IMR-90 (cell line): ENCODE measurements at regions not wholly inside any gene's neighbourhood (a gene's known extent, or its start where the extent isn't known, plus 50 kb on each side); places are given as distances from the start of the nearest gene placed in this dataset.

Experiments used
- ATAC-seq: fragments of 200-7000 bp; cut with Tn5 transposase; 2 replicates; pipeline ENCODE4 v1.9.1; 2020; ENCODE audit warnings: low read depth, mild to moderate bottlenecking, moderate library complexity
- BruUV-seq: library from RNA; stranded (reverse); fragments of 400-500 nt; replicated peaks from 2 replicates; lab custom pipeline; 2021; lab: Mats Ljungman, UMichigan
- CTCF ChIA-PET: fragments of 300-600 bp; formaldehyde crosslinking; extraction: SDS; loops from one replicate; lab custom pipeline; 2021; ENCODE audit warnings: antibody characterized with exemption; lab: Yijun Ruan, JAX
- POLR2A ChIA-PET: fragments of 300-600 bp; sonication (Branson Sonifier 250); formaldehyde crosslinking; loops from one replicate; lab custom pipeline; 2022; ENCODE audit warnings: antibody characterized with exemption; ENCODE audit not compliant: unreplicated experiment; lab: Charles Lee
- DNase-seq: peaks from one replicate; pipeline ENCODE4 v3.0.0; 2013
- H2AFZ ChIP-seq: replicated peaks from 2 replicates; pipeline ENCODE3; 2013; ENCODE audit warnings: low read length, mild to moderate bottlenecking; ENCODE audit not compliant: poor library complexity
- H2AK5ac ChIP-seq: 2 replicates; pipeline ENCODE4 v1.6.1; 2013; ENCODE audit warnings: low read depth, low read length, inconsistent platforms
- H2AK9ac ChIP-seq: replicated peaks from 2 replicates; pipeline ENCODE3; 2013; ENCODE audit warnings: mild to moderate bottlenecking, low read depth, low read length, moderate library complexity; ENCODE audit not compliant: poor library complexity
- H2BK120ac ChIP-seq: 2 replicates; pipeline ENCODE4 v1.6.1; 2013; ENCODE audit warnings: low read depth, low read length, inconsistent platforms
- H2BK15ac ChIP-seq: 3 replicates; pipeline ENCODE4 v1.6.1; 2013; ENCODE audit warnings: low read depth, low read length, inconsistent platforms
- H2BK20ac ChIP-seq: 2 replicates; pipeline ENCODE4 v1.6.1; 2013; ENCODE audit warnings: low read depth, mild to moderate bottlenecking, inconsistent platforms, low read length, moderate library complexity
- H2BK5ac ChIP-seq: 2 replicates; pipeline ENCODE4 v1.6.1; 2013; ENCODE audit warnings: mild to moderate bottlenecking, low read depth, low read length, inconsistent platforms; ENCODE audit not compliant: poor library complexity, severe bottlenecking
- H3K14ac ChIP-seq: replicated peaks from 2 replicates; pipeline ENCODE4 v1.6.1; 2013; ENCODE audit warnings: low read depth, low read length, inconsistent platforms
- H3K18ac ChIP-seq: 2 replicates; pipeline ENCODE4 v1.6.1; 2013; ENCODE audit warnings: low read depth, low read length, control low read depth
- H3K23ac ChIP-seq: 2 replicates; pipeline ENCODE4 v1.6.1; 2013; ENCODE audit warnings: low read depth, low read length, inconsistent platforms
- H3K27ac ChIP-seq: 2 replicates; pipeline ENCODE4 v1.5.1; 2013; ENCODE audit warnings: mild to moderate bottlenecking, control low read depth, low read length; ENCODE audit not compliant: insufficient read depth
- H3K27me3 ChIP-seq: 2 replicates; pipeline ENCODE4 v1.6.1; 2013; ENCODE audit warnings: low read length; ENCODE audit not compliant: control insufficient read depth, insufficient read depth
- H3K36me3 ChIP-seq: 2 replicates; pipeline ENCODE4 v1.6.1; 2013; ENCODE audit warnings: low read length, mixed read lengths; ENCODE audit not compliant: control insufficient read depth, insufficient read depth
- H3K4ac ChIP-seq: 2 replicates; pipeline ENCODE4 v1.6.1; 2013; ENCODE audit warnings: low read depth, low read length, inconsistent platforms
- H3K4me1 ChIP-seq: 2 replicates; pipeline ENCODE4 v1.6.1; 2013; ENCODE audit warnings: low read length, mixed read lengths; ENCODE audit not compliant: control insufficient read depth, insufficient read depth
- H3K4me2 ChIP-seq: 2 replicates; pipeline ENCODE4 v1.6.1; 2013; ENCODE audit warnings: low read depth, mild to moderate bottlenecking, control low read depth, low read length, moderate library complexity
- H3K4me3 ChIP-seq: 2 replicates; pipeline ENCODE4 v1.5.1; 2013; ENCODE audit warnings: low read depth, mild to moderate bottlenecking, control low read depth, low read length, moderate library complexity; ENCODE audit not compliant: insufficient read depth
- H3K56ac ChIP-seq: 2 replicates; pipeline ENCODE4 v1.6.1; 2013; ENCODE audit warnings: low read length, inconsistent platforms; ENCODE audit not compliant: insufficient read depth; ENCODE audit errors: extremely low read depth
- H3K79me1 ChIP-seq, 2 experiments: 2 replicates each; pipeline ENCODE4 v1.6.1; 2013; ENCODE audit warnings: low read length in 2 of 2, inconsistent platforms in 1 of 2, low read depth in 1 of 2
- H3K9ac ChIP-seq: 2 replicates; pipeline ENCODE4 v1.6.1; 2013; ENCODE audit warnings: low read depth, low read length, control low read depth
- H3K9me1 ChIP-seq: 2 replicates; pipeline ENCODE4 v1.6.1; 2013; ENCODE audit warnings: low read length, inconsistent platforms; ENCODE audit not compliant: insufficient read depth
- H3K9me3 ChIP-seq: 2 replicates; pipeline ENCODE4 v1.6.1; 2013; ENCODE audit warnings: low read length; ENCODE audit not compliant: control insufficient read depth, insufficient read depth
- H4K20me1 ChIP-seq: 2 replicates; pipeline ENCODE4 v1.6.1; 2013; ENCODE audit warnings: low read length, inconsistent platforms; ENCODE audit not compliant: insufficient read depth
- H4K5ac ChIP-seq: 2 replicates; pipeline ENCODE4 v1.6.1; 2013; ENCODE audit warnings: mild to moderate bottlenecking, low read depth, low read length, control low read depth
- H4K8ac ChIP-seq, 2 experiments: 2 replicates each; pipeline ENCODE4 v1.6.1; 2013; ENCODE audit warnings: low read depth in 2 of 2, low read length in 2 of 2, control low read depth in 1 of 2, inconsistent platforms in 1 of 2
- H4K91ac ChIP-seq: 2 replicates; pipeline ENCODE4 v1.6.1; 2013; ENCODE audit warnings: low read depth, low read length, inconsistent platforms; ENCODE audit not compliant: insufficient read depth
- BHLHE40 ChIP-seq: fragments of 150-350 bp; IDR thresholded peaks from 2 replicates; pipeline ENCODE4 v1.6.1; 2016; ENCODE audit warnings: mild to moderate bottlenecking, low read depth, low read length
- CEBPB ChIP-seq: IDR thresholded peaks from 2 replicates; pipeline ENCODE4 v1.6.1; 2012; ENCODE audit warnings: low read depth, low read length, improper control_type of control experiment
- CHD1 ChIP-seq: IDR thresholded peaks from 2 replicates; pipeline ENCODE4 v1.6.1; 2012; ENCODE audit warnings: low read depth, low read length, improper control_type of control experiment
- CTCF ChIP-seq: conservative IDR thresholded peaks from 2 replicates; pipeline ENCODE4 v1.5.1; 2012; ENCODE audit warnings: mild to moderate bottlenecking, low read depth, low read length, improper control_type of control experiment
- ELK1 ChIP-seq: fragments of 150-350 bp; IDR thresholded peaks from 2 replicates; pipeline ENCODE4 v1.6.1; 2016; ENCODE audit warnings: low read depth, mild to moderate bottlenecking, low read length, moderate library complexity, borderline replicate concordance
- FOS ChIP-seq: fragments of 150-350 bp; IDR thresholded peaks from 2 replicates; pipeline ENCODE4 v1.6.1; 2016; ENCODE audit warnings: low read depth, low read length
- MAFK ChIP-seq: IDR thresholded peaks from 2 replicates; pipeline ENCODE4 v1.6.1; 2012; ENCODE audit warnings: low read depth, low read length, improper control_type of control experiment
- MAZ ChIP-seq: IDR thresholded peaks from 2 replicates; pipeline ENCODE4 v1.6.1; 2012; ENCODE audit warnings: low read depth, mild to moderate bottlenecking, low read length, improper control_type of control experiment, moderate library complexity, borderline replicate concordance
- MXI1 ChIP-seq: IDR thresholded peaks from 2 replicates; pipeline ENCODE4 v1.6.1; 2012; ENCODE audit warnings: low read depth, mild to moderate bottlenecking, low read length, moderate library complexity, borderline replicate concordance
- NFE2L2 ChIP-seq: fragments of 150-350 bp; IDR thresholded peaks from 2 replicates; pipeline ENCODE4 v1.6.1; 2016; ENCODE audit warnings: low read depth, mild to moderate bottlenecking, low read length
- POLR2A ChIP-seq: IDR thresholded peaks from 2 replicates; pipeline ENCODE4 v1.6.1; 2012; ENCODE audit warnings: mild to moderate bottlenecking, low read depth, low read length
- RAD21 ChIP-seq: IDR thresholded peaks from 2 replicates; pipeline ENCODE4 v1.6.1; 2012; ENCODE audit warnings: low read length, improper control_type of control experiment
- RCOR1 ChIP-seq: IDR thresholded peaks from 2 replicates; pipeline ENCODE4 v1.6.1; 2012; ENCODE audit warnings: mild to moderate bottlenecking, low read length, improper control_type of control experiment; ENCODE audit not compliant: insufficient replicate concordance
- RFX5 ChIP-seq: IDR thresholded peaks from 2 replicates; pipeline ENCODE4 v1.8.0; 2012; ENCODE audit warnings: low read depth, mild to moderate bottlenecking, low read length, moderate library complexity
- SMC3 ChIP-seq: fragments of 150-350 bp; IDR thresholded peaks from 2 replicates; pipeline ENCODE4 v1.6.1; 2016; ENCODE audit warnings: low read depth, mild to moderate bottlenecking, antibody characterized with exemption, low read length, moderate library complexity
- USF2 ChIP-seq: fragments of 150-350 bp; IDR thresholded peaks from 2 replicates; pipeline ENCODE4 v1.6.1; 2017; ENCODE audit warnings: mild to moderate bottlenecking, antibody characterized with exemption, low read length, low read depth
- WGBS, 2 experiments: methylation state at CpG; one replicate each; pipeline versions ENCODE4 v1.1.5 to v1.1.7; 2013; ENCODE audit warnings: missing lambda C conversion rate in 2 of 2; ENCODE audit not compliant: insufficient read length in 1 of 2; ENCODE audit errors: extremely low coverage in 2 of 2; 5-methylcytosine and 5-hydroxymethylcytosine counted together
- dilution Hi-C: fragments of 300-500 bp; cut with HindIII; formaldehyde crosslinking; loops from one replicate; pipeline ENCODE4 v1.14.3; 2018; ENCODE audit warnings: low sequenced_read_pairs; ENCODE audit not compliant: unreplicated experiment
- in situ Hi-C: fragments of 300-500 bp; cut with MboI; formaldehyde crosslinking; loops from 3 replicates; pipeline ENCODE4 v1.14.3; 2019; ENCODE audit warnings: low sequenced_read_pairs, inconsistent platforms, mixed read lengths
- intact Hi-C: fragments of 100-400 bp; cut with micrococcal nuclease; formaldehyde crosslinking; loops from 2 replicates; pipeline ENCODE4 v1.10.0; 2022

- H3K23ac ChIP-seq: no peak overlapping the region
- H3K56ac ChIP-seq: no peak overlapping the region
- no peak overlapping the region for H3K4me2 ChIP-seq
- no peaks in the 10 kb centered on the region for H4K20me1 ChIP-seq
- no peaks in the 10 kb centered on the region for H3K9me1 ChIP-seq
- H3K4me3 ChIP-seq: no peak overlapping the region
- no peak overlapping the region for H2AFZ ChIP-seq
- H3K4ac ChIP-seq: no peak overlapping the region
- H2BK120ac ChIP-seq: no peak overlapping the region
- no TSS peak for BruUV-seq
- WGBS, 2 experiments: no CpG with 5 or more reads among the region's 3 CpGs
- dilution Hi-C loops: no loop called here
- no peak overlapping the region for H4K91ac ChIP-seq
- H2BK20ac ChIP-seq: no peak overlapping the region
- no peak for TF ChIP-seq USF2
- TF ChIP-seq BHLHE40: no peak
- TF ChIP-seq MAZ: no peak
- TF ChIP-seq RCOR1: no peak
- TF ChIP-seq FOS: no peak
- TF ChIP-seq NFE2L2: no peak
- no peak for TF ChIP-seq RAD21
- TF ChIP-seq RFX5: no peak
- TF ChIP-seq MXI1: no peak
- TF ChIP-seq SMC3: no peak
- TF ChIP-seq CTCF: no peak
- no peak for TF ChIP-seq MAFK
- no peak for TF ChIP-seq CHD1
- no peak for TF ChIP-seq CEBPB
- no peak for TF ChIP-seq POLR2A
- TF ChIP-seq ELK1: no peak
- ChIA-PET POLR2A (no interaction called here), CTCF (no interaction called here)
- H3K9me3 ChIP-seq: no peaks in the 10 kb centered on the region
- no peak overlapping the region for H2AK9ac ChIP-seq
- no peaks in the 10 kb centered on the region for H3K79me1 ChIP-seq
- H2BK5ac ChIP-seq: no peak overlapping the region
- no peak overlapping the region for H3K9ac ChIP-seq
- no peaks in the 10 kb centered on the region for H3K27me3 ChIP-seq
- no peaks in the 10 kb centered on the region for H3K36me3 ChIP-seq
- no peak overlapping the region for H4K8ac ChIP-seq
- no peak overlapping the region for H3K27ac ChIP-seq
- intact Hi-C loops: no loop called here
- no peak for ATAC-seq
- H3K18ac ChIP-seq: no peak overlapping the region
- no peaks in the 10 kb centered on the region for H3K4me1 ChIP-seq
- H4K5ac ChIP-seq: no peak overlapping the region
- in situ Hi-C loops: no loop called here
- DNase-seq: no peak
- H2AK5ac ChIP-seq: no peak overlapping the region
- no peak overlapping the region for H2BK15ac ChIP-seq
- no peak overlapping the region for H3K14ac ChIP-seq
Measured at GRCh38 chr1:38228718-38229117, 182.1 kb upstream of the POU3F1 start.
